Astrocyte (in vitro differentiated cells and primary cell): ENCODE measurements at regions not wholly inside any gene's neighbourhood (a gene's known extent, or its start where the extent isn't known, plus 50 kb on each side); places are given as distances from the start of the nearest gene placed in this dataset.

Experiments
- DNase-seq: peaks from one replicate; pipeline ENCODE4 v3.0.0-alpha.2; 2010; ENCODE audit warnings: low read depth
- FAIRE-seq: peaks from 2 replicates; lab custom pipeline; 2011; peaks lifted over from hg19 to GRCh38; lab: Jason Lieb, UNC
- H2AFZ ChIP-seq: 2 replicates; pipeline ENCODE4 v1.6.0; 2012; ENCODE audit warnings: low read depth, low read length, inconsistent platforms
- H3K27ac ChIP-seq: 2 replicates; pipeline ENCODE4 v1.5.1; 2011; ENCODE audit warnings: low read depth, low read length, inconsistent platforms
- H3K27me3 ChIP-seq: 2 replicates; pipeline ENCODE4 v1.6.0; 2011; ENCODE audit warnings: low read length, inconsistent platforms; ENCODE audit not compliant: insufficient read depth
- H3K36me3 ChIP-seq: 2 replicates; pipeline ENCODE4 v1.5.1; 2011; ENCODE audit warnings: low read length, inconsistent platforms; ENCODE audit not compliant: insufficient read depth
- H3K4me1 ChIP-seq: 2 replicates; pipeline ENCODE4 v1.5.1; 2011; ENCODE audit warnings: low read length, inconsistent platforms; ENCODE audit not compliant: insufficient read depth
- H3K4me2 ChIP-seq: 2 replicates; pipeline ENCODE4 v1.6.0; 2012; ENCODE audit warnings: low read length, inconsistent platforms
- H3K4me3 ChIP-seq: 2 replicates; pipeline ENCODE4 v1.5.1; 2011; ENCODE audit warnings: low read depth, mild to moderate bottlenecking, low read length, inconsistent platforms; ENCODE audit not compliant: insufficient read depth
- H3K79me2 ChIP-seq: 2 replicates; pipeline ENCODE4 v1.6.0; 2012; ENCODE audit warnings: mild to moderate bottlenecking, low read length, inconsistent platforms; ENCODE audit not compliant: insufficient read depth
- H3K9ac ChIP-seq: 2 replicates; pipeline ENCODE4 v1.6.0; 2012; ENCODE audit warnings: mild to moderate bottlenecking, low read length, inconsistent platforms
- H3K9me3 ChIP-seq: 2 replicates; pipeline ENCODE4 v1.5.1; 2012; ENCODE audit warnings: low read depth, mild to moderate bottlenecking, low read length, inconsistent platforms; ENCODE audit not compliant: insufficient read depth
- H4K20me1 ChIP-seq: 2 replicates; pipeline ENCODE4 v1.6.0; 2012; ENCODE audit warnings: low read length, inconsistent platforms; ENCODE audit not compliant: insufficient read depth
- H3K27ac Mint-ChIP-seq: one replicate; pipeline ENCODE4 v1.8.0; 2021; ENCODE audit warnings: mild to moderate bottlenecking, mixed read lengths; ENCODE audit not compliant: unreplicated experiment
- H3K27me3 Mint-ChIP-seq: one replicate; pipeline ENCODE4 v1.8.0; 2021; ENCODE audit warnings: low read depth, mixed read lengths; ENCODE audit not compliant: unreplicated experiment
- H3K36me3 Mint-ChIP-seq: one replicate; pipeline ENCODE4 v1.8.0; 2021; ENCODE audit warnings: low read depth, mixed read lengths; ENCODE audit not compliant: unreplicated experiment
- H3K4me1 Mint-ChIP-seq: one replicate; pipeline ENCODE4 v1.8.0; 2021; ENCODE audit warnings: low read depth, mixed read lengths; ENCODE audit not compliant: unreplicated experiment
- H3K4me3 Mint-ChIP-seq: one replicate; pipeline ENCODE4 v1.8.0; 2021; ENCODE audit warnings: mild to moderate bottlenecking, moderate library complexity, mixed read lengths; ENCODE audit not compliant: unreplicated experiment
- H3K9me3 Mint-ChIP-seq: one replicate; pipeline ENCODE4 v1.8.0; 2021; ENCODE audit warnings: mild to moderate bottlenecking, mixed read lengths; ENCODE audit not compliant: unreplicated experiment
- EZH2 ChIP-seq: IDR thresholded peaks from 2 replicates; pipeline ENCODE4 v1.6.1; 2012; ENCODE audit warnings: mild to moderate bottlenecking, low read length, inconsistent platforms; ENCODE audit not compliant: insufficient read depth
- TF ChIP-seq, protein P1 (sequence below): IDR thresholded peaks from 2 replicates; pipeline ENCODE4 v1.5.1; 2011; ENCODE audit warnings: low read depth, mild to moderate bottlenecking, inconsistent platforms, low read length, moderate library complexity; ENCODE audit not compliant: insufficient read depth

DNA sequence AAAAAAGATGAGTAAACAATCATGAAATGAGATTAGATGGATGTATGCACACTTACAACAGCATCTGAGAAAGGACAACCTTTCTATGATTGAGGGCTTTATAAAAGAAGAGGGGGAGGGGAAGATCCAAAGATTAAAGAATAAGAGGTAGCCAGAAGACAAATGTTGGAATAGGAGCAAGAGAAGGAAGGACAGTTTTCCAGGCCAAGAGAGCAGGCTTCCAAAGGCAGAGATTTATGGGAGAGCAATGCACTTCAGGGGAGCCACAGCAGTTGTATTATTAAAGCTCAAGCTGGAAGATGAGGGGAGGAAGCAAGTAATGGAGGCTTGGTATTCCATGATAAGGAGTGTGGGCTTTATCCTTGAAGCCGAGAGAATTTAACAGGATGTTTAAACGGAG lies 110.3 kb upstream of the PTPN13 start:
- no peak for FAIRE-seq
- Mint-ChIP-seq H3K27ac (no peak overlapping the region), H3K9me3 (no peaks in the 10 kb centered on the region), H3K27me3 (no peaks in the 10 kb centered on the region), H3K4me3 (no peak overlapping the region), H3K36me3 (no peaks in the 10 kb centered on the region), H3K4me1 (peaks cover 21% of the 10 kb centered on the region)
- no peaks in the 10 kb centered on the region for H3K79me2 ChIP-seq
- H3K4me1 ChIP-seq = peaks cover 7% of the 10 kb centered on the region
- TF ChIP-seq, protein P1, sequence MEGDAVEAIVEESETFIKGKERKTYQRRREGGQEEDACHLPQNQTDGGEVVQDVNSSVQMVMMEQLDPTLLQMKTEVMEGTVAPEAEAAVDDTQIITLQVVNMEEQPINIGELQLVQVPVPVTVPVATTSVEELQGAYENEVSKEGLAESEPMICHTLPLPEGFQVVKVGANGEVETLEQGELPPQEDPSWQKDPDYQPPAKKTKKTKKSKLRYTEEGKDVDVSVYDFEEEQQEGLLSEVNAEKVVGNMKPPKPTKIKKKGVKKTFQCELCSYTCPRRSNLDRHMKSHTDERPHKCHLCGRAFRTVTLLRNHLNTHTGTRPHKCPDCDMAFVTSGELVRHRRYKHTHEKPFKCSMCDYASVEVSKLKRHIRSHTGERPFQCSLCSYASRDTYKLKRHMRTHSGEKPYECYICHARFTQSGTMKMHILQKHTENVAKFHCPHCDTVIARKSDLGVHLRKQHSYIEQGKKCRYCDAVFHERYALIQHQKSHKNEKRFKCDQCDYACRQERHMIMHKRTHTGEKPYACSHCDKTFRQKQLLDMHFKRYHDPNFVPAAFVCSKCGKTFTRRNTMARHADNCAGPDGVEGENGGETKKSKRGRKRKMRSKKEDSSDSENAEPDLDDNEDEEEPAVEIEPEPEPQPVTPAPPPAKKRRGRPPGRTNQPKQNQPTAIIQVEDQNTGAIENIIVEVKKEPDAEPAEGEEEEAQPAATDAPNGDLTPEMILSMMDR = no peak
- TF ChIP-seq EZH2 = no peak
- H3K27me3 ChIP-seq = no peaks in the 10 kb centered on the region
- no peak overlapping the region for H3K4me2 ChIP-seq
- no peak overlapping the region for H3K27ac ChIP-seq
- no peak overlapping the region for H2AFZ ChIP-seq
- H3K9ac ChIP-seq = no peak overlapping the region
- no peaks in the 10 kb centered on the region for H3K36me3 ChIP-seq
- no peak overlapping the region for H3K4me3 ChIP-seq
- no peaks in the 10 kb centered on the region for H3K9me3 ChIP-seq
- H4K20me1 ChIP-seq = no peaks in the 10 kb centered on the region
- DNase-seq = no peak

DNA sequence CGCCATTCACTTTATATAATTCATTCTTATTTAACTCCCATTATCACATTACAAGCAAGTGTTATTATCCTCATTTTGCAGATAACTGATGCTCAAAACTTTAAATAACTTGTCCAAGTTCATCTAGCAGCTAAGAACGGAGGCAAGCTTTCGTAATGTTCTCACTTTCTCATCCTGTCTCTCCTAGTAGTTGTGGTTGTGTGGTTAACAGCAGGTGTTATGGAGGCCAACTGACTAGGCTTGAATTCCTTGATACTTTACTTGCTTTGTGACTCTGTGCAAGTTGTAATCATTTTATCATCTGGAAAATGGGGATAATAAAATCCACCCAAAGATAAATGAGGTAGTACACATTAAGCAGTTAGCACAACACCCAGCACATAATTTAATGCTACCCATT lies 109.9 kb upstream of the PTPN13 start:
- DNase-seq (peak; percentile 33), FAIRE-seq (no peak)
- H3K4me2 ChIP-seq = no peak overlapping the region
- no peaks in the 10 kb centered on the region for H3K79me2 ChIP-seq
- H2AFZ ChIP-seq = no peak overlapping the region
- peaks cover 7% of the 10 kb centered on the region for H3K4me1 ChIP-seq
- no peaks in the 10 kb centered on the region for H4K20me1 ChIP-seq
- H3K9ac ChIP-seq = no peak overlapping the region
- no peaks in the 10 kb centered on the region for H3K9me3 Mint-ChIP-seq
- no peak overlapping the region for H3K27ac ChIP-seq
- H3K4me3 ChIP-seq = no peak overlapping the region
- no peaks in the 10 kb centered on the region for H3K27me3 ChIP-seq
- no peaks in the 10 kb centered on the region for H3K36me3 Mint-ChIP-seq
- H3K9me3 ChIP-seq = no peaks in the 10 kb centered on the region
- H3K36me3 ChIP-seq = no peaks in the 10 kb centered on the region
- no peaks in the 10 kb centered on the region for H3K27me3 Mint-ChIP-seq
- H3K4me1 Mint-ChIP-seq = peaks cover 21% of the 10 kb centered on the region
- no peak overlapping the region for H3K4me3 Mint-ChIP-seq
- TF ChIP-seq, protein P1 = no peak
- H3K27ac Mint-ChIP-seq = no peak overlapping the region

DNA sequence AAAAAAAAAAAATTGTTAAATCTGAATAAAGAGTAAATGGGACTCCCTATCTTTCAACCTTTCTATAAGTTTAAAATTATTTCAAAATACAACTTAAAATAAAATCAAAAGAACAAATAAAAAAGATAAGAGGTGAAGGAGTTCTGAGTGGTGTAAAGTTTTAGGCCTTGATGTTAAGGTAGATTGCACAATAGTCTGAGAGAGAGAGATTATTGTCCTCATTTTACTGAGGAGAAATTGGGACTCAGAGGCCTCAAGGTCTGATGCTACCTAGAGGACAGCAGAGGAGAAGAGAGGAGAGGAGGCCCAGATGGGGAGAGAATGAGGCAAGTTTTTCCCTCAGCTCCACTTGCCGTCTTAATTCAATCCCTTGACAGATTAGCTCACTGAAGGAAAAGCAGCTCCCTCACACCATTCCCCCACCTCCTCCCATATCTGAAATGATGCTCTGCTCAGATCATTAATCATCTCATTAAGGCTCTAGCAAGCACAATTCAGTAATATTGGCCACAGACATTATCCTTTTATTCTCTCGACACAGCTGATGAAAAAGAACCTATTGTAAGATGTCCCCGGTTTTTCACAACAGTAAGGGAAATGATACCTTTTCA lies 106.3 kb upstream of the PTPN13 start:
- Mint-ChIP-seq H3K27ac (no peak overlapping the region), H3K27me3 (no peaks in the 10 kb centered on the region), H3K9me3 (no peaks in the 10 kb centered on the region), H3K4me1 (peaks cover 8% of the 10 kb centered on the region), H3K36me3 (no peaks in the 10 kb centered on the region), H3K4me3 (no peak overlapping the region)
- DNase-seq (no peak), FAIRE-seq (no peak)
- Histone ChIP-seq H3K9me3 (no peaks in the 10 kb centered on the region), H3K27me3 (no peaks in the 10 kb centered on the region), H3K36me3 (no peaks in the 10 kb centered on the region), H4K20me1 (no peaks in the 10 kb centered on the region), H3K79me2 (no peaks in the 10 kb centered on the region), H3K4me1 (peaks cover 2% of the 10 kb centered on the region), H3K27ac (no peak overlapping the region), H3K4me2 (no peak overlapping the region), H3K4me3 (no peak overlapping the region), H2AFZ (no peak overlapping the region), H3K9ac (no peak overlapping the region)
- TF ChIP-seq, protein P1 = no peak
- TF ChIP-seq EZH2 = no peak
